Endothelial cell of umbilical vein (primary cell): ENCODE measurements at regions not wholly inside any gene's neighbourhood (a gene's known extent, or its start where the extent isn't known, plus 50 kb on each side); places are given as distances from the start of the nearest gene placed in this dataset.

Experiments
- JUN ChIP-seq: IDR thresholded peaks from 2 replicates; pipeline ENCODE4 v1.6.1; 2011; ENCODE audit warnings: borderline replicate concordance, low read depth; ENCODE audit not compliant: insufficient read length, insufficient read depth
- POLR2A ChIP-seq: IDR thresholded peaks from 2 replicates; pipeline ENCODE4 v1.6.1; 2012; ENCODE audit warnings: low read depth, mild to moderate bottlenecking, control low read depth, low read length
- POLR2AphosphoS5 ChIP-seq: IDR thresholded peaks from 2 replicates; pipeline ENCODE4 v1.6.1; 2012; ENCODE audit warnings: low read depth, mild to moderate bottlenecking, control low read depth, low read length, moderate library complexity; ENCODE audit not compliant: insufficient read depth
- TF ChIP-seq, protein P1 (sequence below), 2 donors: IDR thresholded peaks; 1 replicate in 1 of 2; 2 replicates in 1 of 2; pipeline ENCODE4 v1.5.1; 2011; ENCODE audit warnings: low read length in 2 of 2, mild to moderate bottlenecking in 2 of 2, moderate library complexity in 2 of 2, control low read depth in 1 of 2, inconsistent platforms in 1 of 2, low read depth in 1 of 2; ENCODE audit not compliant: insufficient read depth in 1 of 2; ENCODE audit errors: extremely low read depth in 1 of 2

DNA sequence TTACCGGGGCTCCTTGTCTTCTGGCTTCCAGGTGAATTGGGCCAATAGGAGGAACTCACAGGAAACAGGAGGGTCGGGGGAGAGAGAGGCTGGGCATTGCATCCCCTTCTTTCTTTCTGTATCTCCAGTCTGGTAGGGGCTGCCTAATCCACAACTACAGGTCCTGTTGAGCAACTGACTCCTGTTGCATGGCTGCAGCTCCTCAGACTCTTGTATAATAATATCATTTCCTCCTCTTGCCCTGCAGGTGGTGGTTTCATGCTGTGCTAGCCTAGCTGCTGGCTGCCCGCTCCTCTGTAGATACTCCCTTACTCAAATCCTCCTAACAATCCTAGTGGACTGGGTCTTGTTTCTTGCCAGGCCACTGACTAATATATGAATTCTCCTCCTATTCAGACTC is 276.5 kb upstream of the SMIM30 start:
- no peak for TF ChIP-seq POLR2A
- TF ChIP-seq POLR2AphosphoS5: no peak
- TF ChIP-seq, protein P1, sequence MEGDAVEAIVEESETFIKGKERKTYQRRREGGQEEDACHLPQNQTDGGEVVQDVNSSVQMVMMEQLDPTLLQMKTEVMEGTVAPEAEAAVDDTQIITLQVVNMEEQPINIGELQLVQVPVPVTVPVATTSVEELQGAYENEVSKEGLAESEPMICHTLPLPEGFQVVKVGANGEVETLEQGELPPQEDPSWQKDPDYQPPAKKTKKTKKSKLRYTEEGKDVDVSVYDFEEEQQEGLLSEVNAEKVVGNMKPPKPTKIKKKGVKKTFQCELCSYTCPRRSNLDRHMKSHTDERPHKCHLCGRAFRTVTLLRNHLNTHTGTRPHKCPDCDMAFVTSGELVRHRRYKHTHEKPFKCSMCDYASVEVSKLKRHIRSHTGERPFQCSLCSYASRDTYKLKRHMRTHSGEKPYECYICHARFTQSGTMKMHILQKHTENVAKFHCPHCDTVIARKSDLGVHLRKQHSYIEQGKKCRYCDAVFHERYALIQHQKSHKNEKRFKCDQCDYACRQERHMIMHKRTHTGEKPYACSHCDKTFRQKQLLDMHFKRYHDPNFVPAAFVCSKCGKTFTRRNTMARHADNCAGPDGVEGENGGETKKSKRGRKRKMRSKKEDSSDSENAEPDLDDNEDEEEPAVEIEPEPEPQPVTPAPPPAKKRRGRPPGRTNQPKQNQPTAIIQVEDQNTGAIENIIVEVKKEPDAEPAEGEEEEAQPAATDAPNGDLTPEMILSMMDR (IDR thresholded peaks at IDR 0.05; ENCODE audit: extremely low read depth in 1 of 2, insufficient read depth in 1 of 2, low read depth in 1 of 2, low read length in 2 of 2): no peak
- no peak for TF ChIP-seq JUN
